Amniotic stem cell (primary cell): ENCODE measurements at regions not wholly inside any gene's neighbourhood (a gene's known extent, or its start where the extent isn't known, plus 50 kb on each side); places are given as distances from the start of the nearest gene placed in this dataset.

Experiments used
- DNase-seq: peaks from one replicate; lab custom pipeline; 2025; lab: John Stamatoyannopoulos, UW

GRCh38 chr1:88145752-88146151 is 538.3 kb upstream of the PKN2 start:
- DNase-seq, result no peak

- DNase-seq, result no peak
Observed at GRCh38 chr1:88149686-88150085, 534.4 kb upstream of the PKN2 start.

GRCh38 chr1:88150330-88150729 is 533.7 kb upstream of the PKN2 start:
- no peak for DNase-seq

GRCh38 chr1:88163187-88163586 is 520.9 kb upstream of the PKN2 start:
- DNase-seq, result no peak

- DNase-seq, result no peak
Observed at GRCh38 chr1:88168126-88168525, 515.9 kb upstream of the PKN2 start.

- no peak for DNase-seq
Observed at GRCh38 chr1:88169139-88169538, 514.9 kb upstream of the PKN2 start.

GRCh38 chr1:88169939-88170338 is 514.1 kb upstream of the PKN2 start:
- DNase-seq, result no peak

- DNase-seq, result no peak
Observed at GRCh38 chr1:88175120-88175630, 508.9 kb upstream of the PKN2 start.

GRCh38 chr1:88175631-88176226 is 508.3 kb upstream of the PKN2 start:
- no peak for DNase-seq

- DNase-seq, result no peak
Observed at GRCh38 chr1:88179943-88180342, 504.1 kb upstream of the PKN2 start.

GRCh38 chr1:88180449-88181108 is 503.5 kb upstream of the PKN2 start:
- peak; percentile 16 for DNase-seq

- no peak for DNase-seq
Observed at GRCh38 chr1:88186911-88187310, 497.2 kb upstream of the PKN2 start.

GRCh38 chr1:88188038-88188437 is 496.0 kb upstream of the PKN2 start:
- no peak for DNase-seq

- no peak for DNase-seq
Observed at GRCh38 chr1:88189525-88189924, 494.5 kb upstream of the PKN2 start.

- no peak for DNase-seq
Observed at GRCh38 chr1:88191917-88192316, 492.2 kb upstream of the PKN2 start.

- DNase-seq, result no peak
Observed at GRCh38 chr1:88194542-88194941, 489.5 kb upstream of the PKN2 start.

GRCh38 chr1:88200545-88200944 is 483.5 kb upstream of the PKN2 start:
- no peak for DNase-seq

GRCh38 chr1:88204111-88204510 is 480.0 kb upstream of the PKN2 start:
- no peak for DNase-seq

- no peak for DNase-seq
Observed at GRCh38 chr1:88204612-88205167, 479.4 kb upstream of the PKN2 start.

GRCh38 chr1:88208389-88208788 is 475.7 kb upstream of the PKN2 start:
- no peak for DNase-seq

GRCh38 chr1:88210103-88210787 is 473.8 kb upstream of the PKN2 start:
- DNase-seq, result no peak

GRCh38 chr1:88216441-88216840 is 467.6 kb upstream of the PKN2 start:
- no peak for DNase-seq

GRCh38 chr1:88217386-88217785 is 466.7 kb upstream of the PKN2 start:
- no peak for DNase-seq
